Upper lobe of left lung (tissue), 4 donors: ENCODE measurements at regions not wholly inside any gene's neighbourhood (a gene's known extent, or its start where the extent isn't known, plus 50 kb on each side); places are given as distances from the start of the nearest gene placed in this dataset.
"Not testable (repeated sequence)": the region's sequence is repeated elsewhere in the genome, so short reads cannot be mapped to it uniquely, and the experiment has no call there.

ENCODE experiments used
- CTCF ChIP-seq, 6 experiments: fragments of 450-650 bp in 4 of 6; fragments of 200-600 bp in 2 of 6; sonication (generic) in 2 of 6; IDR thresholded peaks; one replicate each; pipeline ENCODE4 v1.5.1; 2016 to 2019; ENCODE audit warnings: antibody characterized with exemption in 6 of 6
- POLR2A ChIP-seq, 4 donors: fragments of 450-650 bp; IDR thresholded peaks; one replicate each; pipeline ENCODE4 v1.5.1; 2016 to 2017; ENCODE audit warnings: antibody characterized with exemption in 4 of 4, mild to moderate bottlenecking in 2 of 4
- POLR2AphosphoS5 ChIP-seq, 2 donors: sonication (generic); formaldehyde crosslinking; IDR thresholded peaks; one replicate each; pipeline ENCODE4 v1.5.1; 2017; ENCODE audit warnings: antibody characterized with exemption in 2 of 2

GRCh38 chr12:25310071-25310470 is 59.3 kb upstream of the KRAS start:
- TF ChIP-seq POLR2A, CTCF, POLR2AphosphoS5 (IDR thresholded peaks at IDR 0.05): not testable (repeated sequence)
